HG03565 (cell line): ENCODE measurements at regions not wholly inside any gene's neighbourhood (a gene's known extent, or its start where the extent isn't known, plus 50 kb on each side); places are given as distances from the start of the nearest gene placed in this dataset.
"Not testable (repeated sequence)": the region's sequence is repeated elsewhere in the genome, so short reads cannot be mapped to it uniquely, and the experiment has no call there.

ENCODE experiments used
- ATAC-seq: cut with Tn5 transposase; IDR thresholded peaks from one replicate; pipeline ENCODE4 v1.9.1; 2021; ENCODE audit warnings: mild to moderate bottlenecking, moderate library complexity; ENCODE audit not compliant: unreplicated experiment

- ATAC-seq = no peak
Measured at GRCh38 chr5:100249884-100250269, 285.3 kb upstream of the FAM174A start.

GRCh38 chr5:100249211-100249883 is 285.8 kb upstream of the FAM174A start:
- ATAC-seq = no peak

DNA sequence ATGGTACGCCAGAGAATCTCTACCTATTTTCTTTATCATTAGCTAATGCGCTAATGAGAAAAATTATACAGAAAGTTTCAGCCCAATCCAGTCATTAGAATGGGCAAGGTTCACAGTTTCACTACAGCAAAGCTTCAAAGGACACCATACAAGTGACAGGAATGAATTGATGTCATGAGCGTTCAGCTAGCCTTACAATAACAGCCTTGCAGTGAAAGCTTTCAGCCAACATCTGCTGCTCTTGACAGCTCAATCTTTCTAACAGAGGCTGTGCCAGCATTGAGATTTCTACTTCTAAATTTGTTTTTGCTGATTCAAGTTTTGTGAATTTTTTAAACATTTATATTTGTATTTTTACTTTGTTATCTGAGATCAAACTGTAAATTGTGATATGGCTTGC is 302.4 kb upstream of the FAM174A start:
- ATAC-seq = no peak

DNA sequence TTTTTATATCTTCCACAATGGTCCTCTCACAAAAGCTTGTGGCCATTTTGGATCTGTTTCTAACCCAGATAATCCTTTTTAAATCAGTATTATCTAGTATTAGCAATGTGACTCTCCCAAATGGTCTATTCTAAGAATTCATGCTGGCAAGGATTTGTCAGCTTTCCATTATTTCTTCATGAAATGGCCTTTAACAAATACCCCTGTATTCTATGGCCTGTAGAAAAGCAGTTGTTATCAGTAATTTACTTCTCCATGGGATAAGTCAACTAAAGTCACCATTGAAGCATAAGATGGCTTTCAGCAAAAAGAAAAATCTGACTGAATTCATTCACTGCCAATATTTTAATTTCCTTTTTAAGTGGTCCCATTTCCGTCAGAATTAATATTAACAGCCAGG is 346.4 kb upstream of the FAM174A start:
- ATAC-seq = no peak

GRCh38 chr5:100188339-100188738 is 346.8 kb upstream of the FAM174A start:
- ATAC-seq = no peak

DNA sequence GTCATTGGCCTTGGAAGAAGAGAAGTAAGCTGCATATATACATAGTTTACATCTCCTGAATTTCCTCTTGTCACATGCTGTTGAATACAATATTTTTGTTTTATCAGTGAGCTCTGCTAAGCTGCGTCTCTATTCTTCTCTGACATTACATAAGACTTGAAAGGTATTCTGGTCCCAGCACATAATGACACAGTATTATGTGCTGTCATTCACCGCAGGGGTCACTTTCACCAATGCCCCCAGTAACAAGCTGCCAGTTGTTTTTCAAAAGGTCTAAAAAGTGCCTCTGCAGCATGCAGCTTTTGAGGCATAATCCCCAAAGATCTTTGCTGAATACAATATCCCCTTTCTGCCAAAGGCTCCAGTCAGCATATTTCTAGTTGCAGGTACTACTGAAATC is 349.0 kb upstream of the FAM174A start:
- ATAC-seq = no peak

DNA sequence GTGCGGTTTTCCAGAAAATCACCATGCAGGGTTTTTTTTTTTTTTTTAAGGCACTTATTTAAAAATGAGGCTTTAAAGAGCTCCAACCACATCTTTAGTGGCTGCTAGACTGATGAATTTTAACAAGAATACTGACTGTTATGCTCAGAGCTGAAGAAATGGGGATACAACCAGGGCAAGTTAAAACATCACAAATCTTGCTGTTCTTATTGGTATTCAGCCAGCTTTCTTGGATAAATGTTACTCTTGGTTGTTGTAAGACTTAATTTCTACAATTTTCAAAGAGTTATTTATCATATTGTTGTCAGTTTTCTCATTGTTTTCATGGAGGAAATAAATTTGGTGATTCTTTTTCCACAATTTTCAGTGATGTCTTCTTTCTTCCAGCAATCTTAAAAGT is 352.8 kb upstream of the FAM174A start:
- no peak for ATAC-seq

DNA sequence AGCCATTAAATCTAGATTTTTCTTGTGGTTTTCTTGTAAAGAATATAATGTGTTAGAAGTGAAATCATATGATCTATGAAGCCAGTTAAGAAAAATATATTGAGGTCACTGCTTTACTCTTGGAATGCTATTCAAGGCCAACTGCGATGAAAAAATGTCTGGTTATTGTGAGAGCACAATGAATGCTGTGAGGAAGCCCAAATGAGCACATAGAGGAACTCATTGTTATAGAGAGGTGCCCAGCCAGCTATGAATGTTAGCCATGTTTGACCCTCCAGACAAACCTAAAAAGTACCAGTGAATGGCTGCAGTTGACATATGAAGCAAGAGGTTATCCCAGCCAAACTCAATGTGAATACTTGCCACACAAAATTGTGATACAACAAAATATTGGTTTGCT is 359.8 kb upstream of the FAM174A start:
- no peak for ATAC-seq

- ATAC-seq = peak; percentile 100
Measured at GRCh38 chr5:100165309-100165708, 369.9 kb upstream of the FAM174A start.

DNA sequence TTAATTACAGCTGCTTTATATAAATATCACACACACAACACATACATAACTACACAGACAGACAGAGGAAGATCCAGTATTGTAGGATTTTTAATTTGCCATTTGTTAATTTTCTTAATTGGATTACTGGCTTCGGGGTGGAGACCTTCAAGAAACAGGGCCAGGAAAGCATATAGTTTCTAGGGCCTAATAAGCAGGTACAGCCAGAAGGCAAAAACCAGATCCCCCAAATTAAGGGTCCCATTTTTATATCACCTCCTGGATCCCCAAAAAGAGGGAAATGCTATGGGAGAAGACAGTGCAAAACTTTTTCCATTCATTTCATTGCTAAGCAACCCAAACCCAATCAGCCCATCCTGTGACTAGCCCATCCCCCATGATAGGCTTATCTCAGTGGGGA is 373.3 kb upstream of the FAM174A start:
- ATAC-seq = no peak

- ATAC-seq = no peak
Measured at GRCh38 chr5:100157066-100157465, 378.1 kb upstream of the FAM174A start.

DNA sequence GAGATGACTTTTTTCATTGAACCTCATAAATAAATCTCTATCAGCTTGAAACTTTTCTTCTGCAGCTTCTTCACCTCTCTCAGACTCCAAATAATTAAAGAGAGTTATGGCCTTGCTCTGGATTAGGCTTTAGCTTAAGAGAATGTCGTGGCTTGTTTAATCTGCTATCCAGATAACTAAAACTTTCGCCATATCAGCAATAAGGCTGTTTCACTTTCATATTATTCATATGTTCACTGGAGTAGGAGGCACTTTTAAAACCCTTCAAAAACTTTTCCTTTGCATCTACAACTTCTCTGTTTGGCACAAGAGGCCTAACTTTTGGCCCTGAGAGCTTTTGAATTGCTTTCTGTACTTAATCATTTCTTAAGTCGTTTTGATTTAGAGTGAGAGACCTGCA is 386.9 kb upstream of the FAM174A start:
- ATAC-seq = no peak

DNA sequence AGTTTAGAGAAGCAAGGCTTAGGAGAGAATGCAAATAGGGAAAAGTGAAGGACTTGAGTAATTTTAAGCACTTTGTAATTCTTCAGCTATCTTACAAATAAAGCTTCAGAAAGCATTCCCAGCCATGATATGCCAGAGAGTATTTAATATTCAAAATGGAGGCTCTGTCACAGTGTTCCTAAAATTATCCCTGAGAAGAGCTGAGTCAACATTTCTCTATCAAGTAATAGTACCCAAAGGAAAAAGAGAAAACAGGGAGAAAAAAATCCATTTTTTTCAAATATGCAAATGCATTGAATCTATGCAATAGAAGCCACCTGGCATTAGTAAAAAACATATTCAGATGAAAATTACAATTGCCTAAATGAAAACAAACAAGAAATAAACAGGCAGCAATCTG is 392.6 kb upstream of the FAM174A start:
- ATAC-seq = no peak

DNA sequence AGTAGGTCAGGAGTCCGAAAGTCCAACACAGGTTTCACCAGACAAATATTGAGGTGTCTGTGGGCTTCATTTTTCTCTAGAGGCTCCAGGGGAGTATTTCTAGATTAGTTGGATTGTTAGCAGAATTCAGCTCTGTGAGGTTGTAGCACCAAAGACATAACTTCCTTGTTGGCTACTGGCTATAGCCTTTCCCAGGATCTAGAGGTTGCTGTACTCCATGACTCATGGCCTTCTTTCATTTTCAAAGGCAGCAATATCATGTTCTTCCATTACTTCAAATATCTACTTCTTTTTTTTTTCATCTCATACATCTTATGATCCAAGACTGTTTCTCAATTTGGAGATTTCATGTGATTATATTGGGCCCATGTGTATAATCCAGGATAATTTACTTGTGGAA is 404.0 kb upstream of the FAM174A start:
- no peak for ATAC-seq

GRCh38 chr5:100130307-100130706 is 404.9 kb upstream of the FAM174A start:
- ATAC-seq = no peak

DNA sequence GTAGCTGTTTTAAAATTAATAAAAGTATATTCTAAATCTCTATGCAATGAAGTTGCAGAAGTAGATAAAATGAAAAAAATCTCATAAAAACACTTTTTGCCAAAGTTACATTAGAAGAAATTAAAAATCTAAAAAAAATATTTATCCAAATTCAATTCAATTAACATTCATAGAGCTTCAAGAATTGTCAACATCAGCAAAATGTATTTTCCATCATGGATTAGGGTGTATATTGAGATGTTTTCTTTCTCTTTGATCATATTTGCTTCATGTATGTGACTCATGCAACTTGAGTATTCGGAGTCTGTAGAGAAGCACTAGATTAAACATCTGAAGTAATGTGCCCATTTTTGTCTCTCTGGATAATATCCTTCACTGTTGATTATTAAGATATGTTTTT is 415.3 kb upstream of the FAM174A start:
- no peak for ATAC-seq

- ATAC-seq = no peak
Measured at GRCh38 chr5:100110497-100110896, 424.7 kb upstream of the FAM174A start.

DNA sequence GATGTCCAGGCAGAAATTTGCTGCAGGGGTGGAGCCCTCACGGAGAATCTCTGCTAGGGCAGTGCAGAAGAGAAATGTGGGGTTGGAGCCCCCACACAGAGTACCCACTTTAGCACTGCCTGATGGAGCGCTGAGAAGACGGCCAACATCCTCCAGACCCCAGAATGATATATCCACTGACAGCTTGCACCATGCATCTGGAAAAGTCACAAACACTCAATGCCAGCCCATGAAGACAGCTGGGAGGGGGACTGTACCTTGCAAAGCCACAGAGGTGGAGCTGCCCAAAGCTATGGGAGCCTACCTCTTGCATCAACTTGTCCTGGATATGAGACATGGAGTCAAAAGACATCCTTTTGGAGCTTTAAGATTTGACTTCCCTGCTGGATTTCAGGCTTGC is 426.3 kb upstream of the FAM174A start:
- no peak for ATAC-seq

GRCh38 chr5:100103592-100104119 is 431.5 kb upstream of the FAM174A start:
- ATAC-seq = not testable (repeated sequence)

GRCh38 chr5:100101466-100101865 is 433.7 kb upstream of the FAM174A start:
- ATAC-seq = not testable (repeated sequence)

- ATAC-seq = peak; percentile 81
Measured at GRCh38 chr5:100096328-100096727, 438.8 kb upstream of the FAM174A start.

DNA sequence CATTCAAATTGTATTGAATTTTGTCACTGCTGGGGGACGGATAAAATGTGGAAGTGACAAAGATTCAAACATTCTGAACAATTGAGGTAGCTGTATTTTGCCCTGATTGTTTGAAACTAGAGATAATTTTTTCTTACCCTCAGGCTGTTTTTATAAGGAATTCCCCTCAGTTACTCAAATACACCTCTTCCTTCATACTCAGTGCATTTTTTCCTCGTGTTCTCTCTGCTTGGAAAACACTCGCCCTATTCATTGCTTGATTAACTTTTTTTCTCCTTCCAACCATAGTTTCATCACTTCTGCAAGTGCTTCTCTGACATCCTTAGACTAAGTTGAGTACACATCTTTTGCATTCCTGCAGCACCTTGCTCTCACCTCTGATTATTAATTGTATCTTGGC is 454.5 kb upstream of the FAM174A start:
- not testable (repeated sequence) for ATAC-seq

DNA sequence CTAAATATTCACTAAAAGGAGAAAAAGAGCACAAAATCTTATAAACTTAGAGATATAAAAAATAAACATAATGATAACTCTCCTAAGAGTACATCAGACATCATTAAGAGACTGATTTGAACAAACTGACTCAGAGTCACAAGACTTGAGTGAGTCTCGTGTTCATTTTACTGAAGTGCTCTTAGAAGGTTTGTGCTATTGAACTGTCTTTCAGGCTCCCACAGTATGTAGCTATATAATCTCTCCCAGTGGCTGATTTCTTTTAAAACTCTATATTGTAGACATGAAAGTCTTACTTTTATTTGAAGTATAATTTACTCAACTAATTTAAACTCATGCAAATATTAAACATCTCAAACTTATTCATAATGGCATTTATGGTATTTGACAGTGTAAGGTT is 456.0 kb upstream of the FAM174A start:
- not testable (repeated sequence) for ATAC-seq
